Stimulated activated CD4-positive, alpha-beta T cell treated with anti-CD3 and anti-CD28 coated beads, Interleukin-1b, Interleukin-23, amount 100 ng/mL, for 1 hour (primary cell): ENCODE measurements at regions not wholly inside any gene's neighbourhood (a gene's known extent, or its start where the extent isn't known, plus 50 kb on each side); places are given as distances from the start of the nearest gene placed in this dataset.

Source experiments
- DNase-seq, 2 donors: peaks; one replicate each; pipeline ENCODE4 v3.0.0-alpha.2; 2020; ENCODE audit warnings: low read depth in 2 of 2

- DNase-seq: no peak
Observed at GRCh38 chr11:79678780-79679452, 238.1 kb upstream of the TENM4 start.

- no peak for DNase-seq
Observed at GRCh38 chr11:79676396-79676795, 235.6 kb upstream of the TENM4 start.

GRCh38 chr11:79675081-79675480 is 234.3 kb upstream of the TENM4 start:
- no peak for DNase-seq

- no peak for DNase-seq
Observed at GRCh38 chr11:79672786-79673185, 232.0 kb upstream of the TENM4 start.

GRCh38 chr11:79671401-79671800 is 230.6 kb upstream of the TENM4 start:
- DNase-seq: no peak

GRCh38 chr11:79670882-79671281 is 230.1 kb upstream of the TENM4 start:
- no peak for DNase-seq

GRCh38 chr11:79668575-79668974 is 227.7 kb upstream of the TENM4 start:
- no peak for DNase-seq

GRCh38 chr11:79667380-79667779 is 226.6 kb upstream of the TENM4 start:
- DNase-seq: no peak

- no peak for DNase-seq
Observed at GRCh38 chr11:79663017-79663416, 222.2 kb upstream of the TENM4 start.

- DNase-seq: no peak
Observed at GRCh38 chr11:79661373-79661772, 220.5 kb upstream of the TENM4 start.

GRCh38 chr11:79648766-79649520 is 208.1 kb upstream of the TENM4 start:
- DNase-seq: no peak

- no peak for DNase-seq
Observed at GRCh38 chr11:79637219-79637618, 196.4 kb upstream of the TENM4 start.

GRCh38 chr11:79634905-79635304 is 194.1 kb upstream of the TENM4 start:
- DNase-seq: no peak

GRCh38 chr11:79627281-79627680 is 186.5 kb upstream of the TENM4 start:
- DNase-seq: no peak

GRCh38 chr11:79626135-79627075 is 185.6 kb upstream of the TENM4 start:
- no peak for DNase-seq

- no peak for DNase-seq
Observed at GRCh38 chr11:79623375-79623774, 182.5 kb upstream of the TENM4 start.

- DNase-seq: no peak
Observed at GRCh38 chr11:79617561-79617960, 176.7 kb upstream of the TENM4 start.

- DNase-seq: no peak
Observed at GRCh38 chr11:79616392-79616851, 175.6 kb upstream of the TENM4 start.

GRCh38 chr11:79615425-79615824 is 174.6 kb upstream of the TENM4 start:
- DNase-seq: no peak

- DNase-seq: no peak
Observed at GRCh38 chr11:79610678-79611077, 169.8 kb upstream of the TENM4 start.

- no peak for DNase-seq
Observed at GRCh38 chr11:79610139-79610538, 169.3 kb upstream of the TENM4 start.

- no peak for DNase-seq
Observed at GRCh38 chr11:79609511-79609910, 168.7 kb upstream of the TENM4 start.
